ENCODE measurements at regions not wholly inside any gene's neighbourhood (a gene's known extent, or its start where the extent isn't known, plus 50 kb on each side); places are given as distances from the start of the nearest gene placed in this dataset.

GRCh38 chr5:89120719-89121118, 237.7 kb upstream of the MEF2C start:
- 48 to 83% (median 63%) methylated on average over 3 of the region's 3 CpGs for WGBS, 5 donors
- DNase-seq: no peak
- Histone ChIP-seq H3K4me1 (peaks cover 0 to 29% (median 0%) of the 10 kb centered on the region in 6 donors), H3K9me3 (no peaks in the 10 kb centered on the region), H3K4me3 (no peak overlapping the region), H3K27me3 (replicated peaks in 1 of 7) (no peaks in the 10 kb centered on the region), H3K36me3 (no peaks in the 10 kb centered on the region), H3K27ac (peak overlapping the region in 4 of 8 donors; percentile 39 to 65 (median 42))
- intact Hi-C loops (cut with DNase I; ENCODE audit: low total_unique reads): no loop called here
- TF ChIP-seq POLR2A (IDR thresholded peaks at IDR 0.05) (no peak), POLR2AphosphoS5 (IDR thresholded peaks at IDR 0.05) (peak in 1 of 3 donors; percentile 80), CTCF (IDR thresholded peaks at IDR 0.05 in 8 of 11, conservative IDR thresholded peaks at IDR 0.05 in 3 of 11) (no peak)

- no peaks in the 10 kb centered on the region for H3K36me3 ChIP-seq
- no peaks in the 10 kb centered on the region for H3K9me3 ChIP-seq
- H3K4me3 ChIP-seq: no peak overlapping the region
- TF ChIP-seq POLR2A (IDR thresholded peaks at IDR 0.05): no peak
- TF ChIP-seq CTCF (IDR thresholded peaks at IDR 0.05 in 8 of 11, conservative IDR thresholded peaks at IDR 0.05 in 3 of 11): no peak
- no peak for TF ChIP-seq POLR2AphosphoS5 (IDR thresholded peaks at IDR 0.05)
- no peak overlapping the region for H3K27ac ChIP-seq
- H3K4me1 ChIP-seq: peaks cover 0 to 29% (median 0%) of the 10 kb centered on the region in 6 donors
- intact Hi-C loops (cut with DNase I; ENCODE audit: low total_unique reads): no loop called here
- H3K27me3 ChIP-seq (replicated peaks in 1 of 7): no peaks in the 10 kb centered on the region
- DNase-seq: no peak
- 11 to 30% (median 18%) methylated on average over 1 of the region's 1 CpG for WGBS, 5 donors
Measured at GRCh38 chr5:89117124-89117644, 234.2 kb upstream of the MEF2C start.

- no peak for TF ChIP-seq POLR2A (IDR thresholded peaks at IDR 0.05)
- TF ChIP-seq CTCF (IDR thresholded peaks at IDR 0.05 in 8 of 11, conservative IDR thresholded peaks at IDR 0.05 in 3 of 11): no peak
- TF ChIP-seq POLR2AphosphoS5 (IDR thresholded peaks at IDR 0.05): no peak
- no peaks in the 10 kb centered on the region for H3K36me3 ChIP-seq
- 71 to 84% (median 73%) methylated on average over 4 of the region's 4 CpGs for WGBS, 5 donors
Measured at GRCh38 chr5:89110916-89111646, 228.1 kb upstream of the MEF2C start.

GRCh38 chr5:89106480-89106879, 223.5 kb upstream of the MEF2C start:
- Histone ChIP-seq H3K27me3 (replicated peaks in 1 of 7) (no peaks in the 10 kb centered on the region), H3K4me3 (no peak overlapping the region), H3K27ac (no peak overlapping the region), H3K36me3 (no peaks in the 10 kb centered on the region), H3K9me3 (peaks cover 0 to 5% (median 0%) of the 10 kb centered on the region in 8 donors), H3K4me1 (no peaks in the 10 kb centered on the region)
- intact Hi-C loops (cut with DNase I; ENCODE audit: low total_unique reads): no loop called here
- TF ChIP-seq POLR2A (IDR thresholded peaks at IDR 0.05): no peak
- no peak for TF ChIP-seq POLR2AphosphoS5 (IDR thresholded peaks at IDR 0.05)
- no peak for TF ChIP-seq CTCF (IDR thresholded peaks at IDR 0.05 in 8 of 11, conservative IDR thresholded peaks at IDR 0.05 in 3 of 11)
- no peak for DNase-seq
- 62 to 76% (median 69%) methylated on average over 1 of the region's 1 CpG for WGBS, 5 donors

More at GRCh38 chr5:89110916-89111646, 228.1 kb upstream of the MEF2C start:
- no peaks in the 10 kb centered on the region for H3K4me1 ChIP-seq
- intact Hi-C loops (cut with DNase I; ENCODE audit: low total_unique reads): no loop called here
- DNase-seq: no peak
- no peaks in the 10 kb centered on the region for H3K27me3 ChIP-seq (replicated peaks in 1 of 7)
- peaks cover 0 to 5% (median 0%) of the 10 kb centered on the region in 8 donors for H3K9me3 ChIP-seq
- H3K27ac ChIP-seq: no peak overlapping the region
- no peak overlapping the region for H3K4me3 ChIP-seq

Measured in spleen (tissue), 11 donors.